MCF 10A (cell line): ENCODE measurements at regions not wholly inside any gene's neighbourhood (a gene's known extent, or its start where the extent isn't known, plus 50 kb on each side); places are given as distances from the start of the nearest gene placed in this dataset.
A peak's percentile ranks its signal among the peaks of the same experiment; 100 is the strongest.

Experiments
- BruUV-seq: library from RNA; stranded (reverse); fragments of 400-500 nt; replicated peaks from 2 replicates; lab custom pipeline; 2021; lab: Mats Ljungman, UMichigan
- CTCF ChIA-PET: fragments of 300-600 bp; sonication (Branson Sonifier 250); formaldehyde crosslinking; extraction: SDS; loops from one replicate; lab custom pipeline; 2021; ENCODE audit warnings: antibody characterized with exemption, inconsistent platforms; lab: Yijun Ruan, JAX
- POLR2A ChIA-PET: fragments of 300-600, 350-650 bp; sonication (Branson Sonifier 250); formaldehyde crosslinking; extraction: SDS; loops from one replicate; lab custom pipeline; 2020; ENCODE audit warnings: antibody characterized with exemption, inconsistent platforms; lab: Yijun Ruan, JAX
- DNase-seq: peaks from one replicate; pipeline ENCODE4 v3.0.0-alpha.2; 2018; ENCODE audit not compliant: unreplicated experiment
- H3K27ac Mint-ChIP-seq: one replicate; pipeline ENCODE4 v1.8.0; 2022; ENCODE audit warnings: mild to moderate bottlenecking, low read depth, mixed read lengths; ENCODE audit not compliant: unreplicated experiment
- H3K27me3 Mint-ChIP-seq: one replicate; pipeline ENCODE4 v1.8.0; 2022; ENCODE audit warnings: mixed read lengths; ENCODE audit not compliant: insufficient read depth, unreplicated experiment
- H3K36me3 Mint-ChIP-seq: one replicate; pipeline ENCODE4 v1.8.0; 2022; ENCODE audit warnings: mild to moderate bottlenecking, moderate library complexity, mixed read lengths; ENCODE audit not compliant: insufficient read depth, unreplicated experiment
- H3K4me1 Mint-ChIP-seq: one replicate; pipeline ENCODE4 v1.8.0; 2022; ENCODE audit warnings: mixed read lengths; ENCODE audit not compliant: insufficient read depth, unreplicated experiment
- H3K4me3 Mint-ChIP-seq: one replicate; pipeline ENCODE4 v1.8.0; 2022; ENCODE audit warnings: mild to moderate bottlenecking, moderate library complexity, mixed read lengths; ENCODE audit not compliant: unreplicated experiment
- H3K9me3 Mint-ChIP-seq: one replicate; pipeline ENCODE4 v1.8.0; 2022; ENCODE audit warnings: mixed read lengths; ENCODE audit not compliant: unreplicated experiment
- intact Hi-C: fragments of 100-400 bp; cut with micrococcal nuclease; formaldehyde crosslinking; loops from 2 replicates; pipeline ENCODE4 v1.14.1; 2022
- TF ChIP-seq, protein P1 (sequence below): fragments of 200-600 bp; IDR thresholded peaks from one replicate; pipeline ENCODE4 v1.8.0; 2022; ENCODE audit warnings: antibody characterized with exemption, mild to moderate bottlenecking; ENCODE audit not compliant: unreplicated experiment

GRCh38 chr9:82606492-82607382, 456.2 kb downstream of the RASEF start:
- no TSS peak for BruUV-seq
- no peaks in the 10 kb centered on the region for H3K36me3 Mint-ChIP-seq
- intact Hi-C loops: loop anchor here (2.0 to 10.0 kb wide), 4 partner anchors 74 to 1999 kb away; partner anchors contain the start of gene TLE1
- H3K9me3 Mint-ChIP-seq: no peaks in the 10 kb centered on the region
- H3K27me3 Mint-ChIP-seq: no peaks in the 10 kb centered on the region
- no peak overlapping the region for H3K27ac Mint-ChIP-seq
- no peaks in the 10 kb centered on the region for H3K4me1 Mint-ChIP-seq
- POLR2A ChIA-PET: interaction anchor here (0.5 to 1.1 kb wide), 3 partner anchors 34 to 750 kb away, joined by 3 read pairs; no protein-coding TSS in a partner anchor
- peak; percentile 73 for DNase-seq
- TF ChIP-seq, protein P1, sequence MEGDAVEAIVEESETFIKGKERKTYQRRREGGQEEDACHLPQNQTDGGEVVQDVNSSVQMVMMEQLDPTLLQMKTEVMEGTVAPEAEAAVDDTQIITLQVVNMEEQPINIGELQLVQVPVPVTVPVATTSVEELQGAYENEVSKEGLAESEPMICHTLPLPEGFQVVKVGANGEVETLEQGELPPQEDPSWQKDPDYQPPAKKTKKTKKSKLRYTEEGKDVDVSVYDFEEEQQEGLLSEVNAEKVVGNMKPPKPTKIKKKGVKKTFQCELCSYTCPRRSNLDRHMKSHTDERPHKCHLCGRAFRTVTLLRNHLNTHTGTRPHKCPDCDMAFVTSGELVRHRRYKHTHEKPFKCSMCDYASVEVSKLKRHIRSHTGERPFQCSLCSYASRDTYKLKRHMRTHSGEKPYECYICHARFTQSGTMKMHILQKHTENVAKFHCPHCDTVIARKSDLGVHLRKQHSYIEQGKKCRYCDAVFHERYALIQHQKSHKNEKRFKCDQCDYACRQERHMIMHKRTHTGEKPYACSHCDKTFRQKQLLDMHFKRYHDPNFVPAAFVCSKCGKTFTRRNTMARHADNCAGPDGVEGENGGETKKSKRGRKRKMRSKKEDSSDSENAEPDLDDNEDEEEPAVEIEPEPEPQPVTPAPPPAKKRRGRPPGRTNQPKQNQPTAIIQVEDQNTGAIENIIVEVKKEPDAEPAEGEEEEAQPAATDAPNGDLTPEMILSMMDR: peak; percentile 57
- H3K4me3 Mint-ChIP-seq: no peak overlapping the region
- CTCF ChIA-PET: interaction anchor here (0.5 to 3.6 kb wide), 70 partner anchors 8 to 1978 kb away, joined by 3 to 56 read pairs (median 3); no protein-coding TSS in a partner anchor

- ChIA-PET POLR2A (no interaction called here), CTCF (interaction anchor here (3.6 kb wide), 1 partner anchor 74 kb away, joined by 56 read pairs; no protein-coding TSS in a partner anchor)
- intact Hi-C loops: loop anchor here (5.0 to 10.0 kb wide), 2 partner anchors 1084 to 2001 kb away; no protein-coding TSS in a partner anchor
- H3K4me1 Mint-ChIP-seq: no peaks in the 10 kb centered on the region
- no peak for DNase-seq
- TF ChIP-seq, protein P1: no peak
- no peaks in the 10 kb centered on the region for H3K36me3 Mint-ChIP-seq
- no TSS peak for BruUV-seq
- no peak overlapping the region for H3K27ac Mint-ChIP-seq
- H3K4me3 Mint-ChIP-seq: no peak overlapping the region
- no peaks in the 10 kb centered on the region for H3K27me3 Mint-ChIP-seq
- H3K9me3 Mint-ChIP-seq: no peaks in the 10 kb centered on the region
Measured at GRCh38 chr9:82608487-82608886, 454.5 kb downstream of the RASEF start.

DNA sequence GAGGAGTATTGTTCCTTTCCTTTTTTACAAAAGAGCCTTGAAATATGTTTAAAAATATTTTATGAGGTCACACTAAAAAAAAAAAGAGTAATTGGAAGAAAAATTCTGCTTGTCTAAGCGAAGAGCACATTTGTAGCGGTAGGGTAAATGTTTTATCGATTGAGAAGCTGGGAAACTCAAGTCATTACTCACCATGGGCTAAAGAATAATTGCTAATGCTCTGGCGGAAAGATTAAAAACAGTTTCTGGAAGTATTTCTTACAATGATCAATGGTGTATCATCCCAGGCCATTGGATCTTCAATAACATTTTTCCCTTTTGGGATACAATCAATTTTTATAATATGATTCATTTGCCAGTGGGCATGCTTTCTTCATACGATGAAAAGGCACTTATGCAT, 450.0 kb downstream of the RASEF start:
- no peak for DNase-seq
- TF ChIP-seq, protein P1: no peak
- H3K4me3 Mint-ChIP-seq: no peak overlapping the region
- BruUV-seq: no TSS peak
- CTCF ChIA-PET: interaction anchor here (0.6 to 0.9 kb wide), 3 partner anchors 9 to 622 kb away, joined by 3 read pairs; no protein-coding TSS in a partner anchor
- intact Hi-C loops: no loop called here
- H3K27me3 Mint-ChIP-seq: no peaks in the 10 kb centered on the region
- H3K4me1 Mint-ChIP-seq: no peaks in the 10 kb centered on the region
- H3K27ac Mint-ChIP-seq: no peak overlapping the region
- no peaks in the 10 kb centered on the region for H3K9me3 Mint-ChIP-seq
- no peaks in the 10 kb centered on the region for H3K36me3 Mint-ChIP-seq
- POLR2A ChIA-PET: interaction anchor here (0.7 kb wide), 1 partner anchor 59 kb away, joined by 3 read pairs; no protein-coding TSS in a partner anchor

- Mint-ChIP-seq H3K9me3 (no peaks in the 10 kb centered on the region), H3K27me3 (no peaks in the 10 kb centered on the region), H3K36me3 (no peaks in the 10 kb centered on the region), H3K27ac (no peak overlapping the region), H3K4me3 (no peak overlapping the region), H3K4me1 (no peaks in the 10 kb centered on the region)
- POLR2A ChIA-PET: no interaction called here
- TF ChIP-seq, protein P1: no peak
- no TSS peak for BruUV-seq
- intact Hi-C loops: no loop called here
- no peak for DNase-seq
- CTCF ChIA-PET: no interaction called here
Measured at GRCh38 chr9:82613498-82613897, 449.4 kb downstream of the RASEF start.
